Transverse colon (tissue), 4 donors: ENCODE measurements at regions not wholly inside any gene's neighbourhood (a gene's known extent, or its start where the extent isn't known, plus 50 kb on each side); places are given as distances from the start of the nearest gene placed in this dataset.

Experiments
- DNase-seq: peaks from one replicate; pipeline ENCODE4 v3.0.0-alpha.2; 2019
- H3K27ac ChIP-seq, 4 donors: fragments of 200-600 bp; sonication (generic); 2 replicates each; pipeline ENCODE4 v1.5.1; 2016 to 2018; ENCODE audit warnings: inconsistent platforms in 4 of 4
- H3K27me3 ChIP-seq: fragments of 200-600 bp; sonication (generic); 2 replicates; pipeline ENCODE4 v1.5.1; 2017; ENCODE audit warnings: inconsistent platforms
- H3K36me3 ChIP-seq, 4 donors: fragments of 200-600 bp; sonication (generic); 2 replicates each; pipeline ENCODE4 v1.5.1; 2017 to 2019; ENCODE audit warnings: inconsistent platforms in 4 of 4
- H3K4me1 ChIP-seq, 4 donors: fragments of 200-600 bp; sonication (generic); 2 replicates each; pipeline ENCODE4 v1.5.1; 2017 to 2020; ENCODE audit warnings: inconsistent platforms in 4 of 4
- H3K4me3 ChIP-seq, 4 donors: fragments of 200-600 bp; sonication (generic); 1 replicate in 1 of 4; 2 replicates in 3 of 4; pipeline versions ENCODE4 v1.5.1 to v1.6.1; 2017 to 2019; ENCODE audit warnings: inconsistent platforms in 4 of 4
- H3K9me3 ChIP-seq, 2 donors: fragments of 200-600 bp; sonication (generic); 2 replicates each; pipeline ENCODE4 v1.5.1; 2017 to 2019; ENCODE audit warnings: inconsistent platforms in 2 of 2
- EP300 ChIP-seq: sonication (generic); formaldehyde crosslinking; IDR thresholded peaks from one replicate; pipeline ENCODE4 v1.6.1; 2017; ENCODE audit warnings: antibody characterized with exemption, low read depth
- POLR2A ChIP-seq: fragments of 450-650 bp; IDR thresholded peaks from one replicate; pipeline ENCODE4 v1.6.1; 2016; ENCODE audit warnings: antibody characterized with exemption, mild to moderate bottlenecking, moderate library complexity
- POLR2AphosphoS5 ChIP-seq, 3 donors: sonication (generic); formaldehyde crosslinking; IDR thresholded peaks; one replicate each; pipeline ENCODE4 v1.6.1; 2016; ENCODE audit warnings: antibody characterized with exemption in 3 of 3
- WGBS, 2 donors: methylation state at CpG; one replicate each; pipeline ENCODE4 v1.1.5; 2018; ENCODE audit warnings: low coverage in 1 of 2; 5-methylcytosine and 5-hydroxymethylcytosine counted together
- in situ Hi-C, 4 donors: fragments of 200-750 bp; cut with MboI; loops; one replicate each; pipeline versions ENCODE4 v1.15.0 to v1.15.1; 2017; ENCODE audit warnings: low sequenced_read_pairs in 3 of 4, low pct_ligation_motif_present in 1 of 4, low pct_unique_long_range_greater_than_20kb in 1 of 4
- intact Hi-C: fragments of 100-400 bp; cut with DNase I; formaldehyde crosslinking; loops from one replicate; pipeline ENCODE4 v1.15.1; 2023; ENCODE audit warnings: low total_unique reads
- TF ChIP-seq, protein P1 (sequence below), 5 experiments: fragments of 200-600 bp in 3 of 5; fragments of 450-650 bp in 2 of 5; sonication (generic) in 3 of 5; IDR thresholded peaks; 1 replicate in 2 of 5; 2 replicates in 3 of 5; pipeline ENCODE4 v1.5.1; 2016 to 2017; ENCODE audit warnings: antibody characterized with exemption in 5 of 5, inconsistent platforms in 3 of 5, mild to moderate bottlenecking in 2 of 5, moderate library complexity in 1 of 5

DNA sequence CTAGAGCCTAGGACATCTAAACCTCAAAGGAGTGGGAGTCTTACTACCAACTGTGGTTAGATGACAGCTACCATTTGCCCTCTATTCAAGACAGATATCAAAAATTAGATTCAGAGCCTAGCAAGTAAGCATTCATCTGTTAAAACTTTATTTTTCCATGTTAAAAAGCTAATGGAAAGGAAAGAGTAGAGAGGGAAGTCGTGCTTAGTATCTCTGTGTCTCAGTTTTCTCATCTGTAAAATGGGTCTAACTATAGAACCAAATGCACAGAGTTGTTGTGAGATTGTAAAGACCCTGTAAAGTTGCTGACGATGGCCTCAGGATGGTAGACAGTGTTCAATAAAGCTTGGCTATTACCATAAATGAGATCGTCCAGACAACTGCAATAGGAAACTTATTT lies 428.5 kb upstream of the RUNX1 start:
- Histone ChIP-seq H3K36me3 (no peaks in the 10 kb centered on the region), H3K4me1 (peaks cover 0 to 11% (median 0%) of the 10 kb centered on the region in 4 donors), H3K27me3 (peaks cover 5% of the 10 kb centered on the region), H3K9me3 (no peaks in the 10 kb centered on the region), H3K27ac (peak overlapping the region; percentile 24 to 68 (median 46)), H3K4me3 (no peak overlapping the region)
- DNase-seq = no peak
- 72 to 77% methylated on average over 2 to 3 of the region's 3 CpGs for WGBS, 2 donors
- intact Hi-C loops = no loop called here
- TF ChIP-seq EP300 = no peak
- TF ChIP-seq POLR2AphosphoS5 (IDR thresholded peaks at IDR 0.05) = no peak
- no peak for TF ChIP-seq POLR2A
- TF ChIP-seq, protein P1, sequence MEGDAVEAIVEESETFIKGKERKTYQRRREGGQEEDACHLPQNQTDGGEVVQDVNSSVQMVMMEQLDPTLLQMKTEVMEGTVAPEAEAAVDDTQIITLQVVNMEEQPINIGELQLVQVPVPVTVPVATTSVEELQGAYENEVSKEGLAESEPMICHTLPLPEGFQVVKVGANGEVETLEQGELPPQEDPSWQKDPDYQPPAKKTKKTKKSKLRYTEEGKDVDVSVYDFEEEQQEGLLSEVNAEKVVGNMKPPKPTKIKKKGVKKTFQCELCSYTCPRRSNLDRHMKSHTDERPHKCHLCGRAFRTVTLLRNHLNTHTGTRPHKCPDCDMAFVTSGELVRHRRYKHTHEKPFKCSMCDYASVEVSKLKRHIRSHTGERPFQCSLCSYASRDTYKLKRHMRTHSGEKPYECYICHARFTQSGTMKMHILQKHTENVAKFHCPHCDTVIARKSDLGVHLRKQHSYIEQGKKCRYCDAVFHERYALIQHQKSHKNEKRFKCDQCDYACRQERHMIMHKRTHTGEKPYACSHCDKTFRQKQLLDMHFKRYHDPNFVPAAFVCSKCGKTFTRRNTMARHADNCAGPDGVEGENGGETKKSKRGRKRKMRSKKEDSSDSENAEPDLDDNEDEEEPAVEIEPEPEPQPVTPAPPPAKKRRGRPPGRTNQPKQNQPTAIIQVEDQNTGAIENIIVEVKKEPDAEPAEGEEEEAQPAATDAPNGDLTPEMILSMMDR (IDR thresholded peaks at IDR 0.05) = no peak
- in situ Hi-C loops = no loop called here

DNA sequence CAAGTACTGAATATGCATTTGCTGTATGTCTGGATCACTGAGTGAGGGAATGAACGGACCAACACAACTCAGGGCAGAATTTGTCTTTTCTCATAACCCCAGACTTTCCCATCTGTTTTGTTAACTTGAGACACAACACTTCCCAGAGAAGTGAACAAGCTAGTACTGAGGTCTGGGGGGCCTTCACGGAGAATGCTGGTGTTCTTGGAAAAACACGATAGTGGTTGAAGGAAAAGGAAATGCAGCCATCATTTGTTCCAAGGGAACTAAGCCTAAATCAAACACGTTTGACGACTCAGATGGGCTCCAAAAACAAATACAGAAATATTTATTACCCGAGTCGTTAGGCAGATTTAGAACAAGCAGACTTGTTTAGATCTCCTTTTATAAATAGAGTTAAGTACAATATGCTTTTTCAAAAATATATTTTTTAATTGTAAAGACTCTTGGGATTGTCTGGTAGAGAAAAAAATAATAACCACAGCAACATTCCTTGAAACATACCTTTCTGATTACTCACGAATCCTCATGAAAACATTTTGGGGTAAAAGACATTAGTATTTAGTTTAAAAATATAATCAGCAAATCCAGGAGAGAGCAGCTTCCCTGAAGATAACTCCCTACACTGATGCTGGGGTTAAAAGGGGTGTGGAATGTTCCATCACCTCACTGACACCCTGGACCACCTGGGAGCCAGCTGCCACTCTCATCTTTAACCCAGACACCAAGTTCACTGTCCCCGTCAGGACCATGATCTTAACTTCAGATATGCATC lies 427.7 kb upstream of the RUNX1 start:
- in situ Hi-C loops = no loop called here
- H3K27me3 ChIP-seq = peaks cover 5% of the 10 kb centered on the region
- 41 to 50% methylated on average over 6 to 9 of the region's 9 CpGs for WGBS, 2 donors
- intact Hi-C loops = no loop called here
- no peak for DNase-seq
- H3K27ac ChIP-seq = peak overlapping the region; percentile 43 to 68 (median 54)
- TF ChIP-seq EP300 = no peak
- TF ChIP-seq, protein P1 (IDR thresholded peaks at IDR 0.05) = no peak
- TF ChIP-seq POLR2A = no peak
- TF ChIP-seq POLR2AphosphoS5 (IDR thresholded peaks at IDR 0.05) = no peak
- H3K36me3 ChIP-seq = no peaks in the 10 kb centered on the region
- H3K4me3 ChIP-seq = no peak overlapping the region
- no peaks in the 10 kb centered on the region for H3K9me3 ChIP-seq
- H3K4me1 ChIP-seq = peaks cover 0 to 11% (median 0%) of the 10 kb centered on the region in 4 donors

DNA sequence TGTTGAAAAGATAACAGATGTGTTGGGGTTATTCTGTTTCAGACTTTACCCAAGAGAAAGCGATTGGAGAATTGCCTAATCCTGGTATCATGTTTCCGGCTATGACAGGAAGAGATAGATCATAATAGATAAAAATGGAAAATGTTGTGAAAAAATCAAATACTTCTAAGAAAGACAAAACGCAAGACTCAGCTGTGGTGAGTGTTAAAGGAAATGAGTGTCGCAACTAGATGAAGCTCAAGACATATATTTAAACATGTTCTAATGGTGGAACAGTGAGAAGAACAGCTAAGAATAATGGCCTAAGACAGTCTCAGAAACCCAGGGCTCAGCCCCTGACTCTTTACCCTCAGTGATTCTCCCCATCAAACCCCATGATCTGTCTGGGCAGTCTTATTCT lies 426.7 kb upstream of the RUNX1 start:
- no peak overlapping the region for H3K4me3 ChIP-seq
- intact Hi-C loops (no loop called here), in situ Hi-C loops (no loop called here)
- peak overlapping the region; percentile 43 to 68 (median 54) for H3K27ac ChIP-seq
- peaks cover 0 to 11% (median 0%) of the 10 kb centered on the region in 4 donors for H3K4me1 ChIP-seq
- H3K9me3 ChIP-seq = no peaks in the 10 kb centered on the region
- H3K36me3 ChIP-seq = no peaks in the 10 kb centered on the region
- no peak for TF ChIP-seq POLR2AphosphoS5 (IDR thresholded peaks at IDR 0.05)
- no peak for TF ChIP-seq EP300
- TF ChIP-seq, protein P1 (IDR thresholded peaks at IDR 0.05) = no peak
- TF ChIP-seq POLR2A = no peak
- no peak for DNase-seq
- H3K27me3 ChIP-seq = peaks cover 5% of the 10 kb centered on the region
- 55 to 66% methylated on average over 4 of the region's 4 CpGs for WGBS, 2 donors

DNA sequence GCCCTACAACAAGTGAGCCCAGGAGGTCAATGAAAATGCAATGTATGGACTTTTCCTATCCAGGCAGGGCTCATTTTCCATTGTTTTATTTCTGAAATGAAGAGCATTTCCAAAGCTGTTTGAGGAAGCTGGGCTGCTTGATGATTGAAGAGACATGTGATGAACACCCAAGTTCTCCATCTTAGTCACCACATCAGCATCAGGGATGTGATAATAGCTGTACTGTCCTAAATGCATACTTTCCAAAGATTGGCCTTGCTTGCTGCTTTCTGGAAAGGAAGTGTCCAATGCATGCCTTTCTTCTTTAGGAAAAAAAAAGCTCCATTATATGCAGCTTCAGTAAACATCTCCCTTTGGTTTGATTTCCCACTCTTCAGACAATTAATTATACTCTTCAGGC lies 425.9 kb upstream of the RUNX1 start:
- Histone ChIP-seq H3K36me3 (no peaks in the 10 kb centered on the region), H3K9me3 (no peaks in the 10 kb centered on the region), H3K4me1 (peaks cover 0 to 11% (median 0%) of the 10 kb centered on the region in 4 donors), H3K4me3 (no peak overlapping the region), H3K27ac (peak overlapping the region; percentile 43 to 68 (median 54)), H3K27me3 (peaks cover 5% of the 10 kb centered on the region)
- in situ Hi-C loops (no loop called here), intact Hi-C loops (no loop called here)
- no peak for TF ChIP-seq POLR2AphosphoS5 (IDR thresholded peaks at IDR 0.05)
- no peak for TF ChIP-seq POLR2A
- TF ChIP-seq, protein P1 (IDR thresholded peaks at IDR 0.05) = no peak
- no peak for TF ChIP-seq EP300
- no peak for DNase-seq
